ENCODE measurements at regions not wholly inside any gene's neighbourhood (a gene's known extent, or its start where the extent isn't known, plus 50 kb on each side); places are given as distances from the start of the nearest gene placed in this dataset.

DNA sequence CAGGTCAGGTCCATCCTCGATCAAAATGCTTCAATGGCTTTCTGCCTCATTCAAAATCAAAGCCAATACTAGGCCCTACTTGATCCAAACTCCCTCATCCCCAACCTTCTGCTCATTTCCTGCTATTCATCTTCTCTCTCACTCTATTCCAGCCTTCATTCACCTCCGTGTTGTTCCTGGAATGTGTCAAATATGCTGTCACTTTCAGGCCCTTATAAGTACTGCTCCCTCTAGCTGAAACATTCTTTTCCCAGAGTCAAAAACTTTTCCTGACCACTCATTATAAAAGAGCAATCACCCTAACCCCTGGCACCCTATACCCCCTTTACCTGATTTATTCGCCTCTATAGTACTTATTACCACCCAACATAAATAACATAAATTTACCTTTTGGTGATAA is 303.7 kb upstream of the PMFBP1 start:
- TF ChIP-seq, protein P1, sequence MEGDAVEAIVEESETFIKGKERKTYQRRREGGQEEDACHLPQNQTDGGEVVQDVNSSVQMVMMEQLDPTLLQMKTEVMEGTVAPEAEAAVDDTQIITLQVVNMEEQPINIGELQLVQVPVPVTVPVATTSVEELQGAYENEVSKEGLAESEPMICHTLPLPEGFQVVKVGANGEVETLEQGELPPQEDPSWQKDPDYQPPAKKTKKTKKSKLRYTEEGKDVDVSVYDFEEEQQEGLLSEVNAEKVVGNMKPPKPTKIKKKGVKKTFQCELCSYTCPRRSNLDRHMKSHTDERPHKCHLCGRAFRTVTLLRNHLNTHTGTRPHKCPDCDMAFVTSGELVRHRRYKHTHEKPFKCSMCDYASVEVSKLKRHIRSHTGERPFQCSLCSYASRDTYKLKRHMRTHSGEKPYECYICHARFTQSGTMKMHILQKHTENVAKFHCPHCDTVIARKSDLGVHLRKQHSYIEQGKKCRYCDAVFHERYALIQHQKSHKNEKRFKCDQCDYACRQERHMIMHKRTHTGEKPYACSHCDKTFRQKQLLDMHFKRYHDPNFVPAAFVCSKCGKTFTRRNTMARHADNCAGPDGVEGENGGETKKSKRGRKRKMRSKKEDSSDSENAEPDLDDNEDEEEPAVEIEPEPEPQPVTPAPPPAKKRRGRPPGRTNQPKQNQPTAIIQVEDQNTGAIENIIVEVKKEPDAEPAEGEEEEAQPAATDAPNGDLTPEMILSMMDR (IDR thresholded peaks at IDR 0.05; ENCODE audit: poor library complexity, severe bottlenecking): no peak
- TF ChIP-seq POLR2AphosphoS5 (IDR thresholded peaks at IDR 0.05) (no peak), SMC3 (conservative IDR thresholded peaks at IDR 0.05; ENCODE audit: poor library complexity) (no peak), EP300 (conservative IDR thresholded peaks at IDR 0.05; ENCODE audit: poor library complexity, severe bottlenecking) (no peak), EZH2 (IDR thresholded peaks at IDR 0.05; ENCODE audit: borderline replicate concordance, insufficient read depth, low read length, poor library complexity, severe bottlenecking) (no peak)
